ENCODE measurements at regions not wholly inside any gene's neighbourhood (a gene's known extent, or its start where the extent isn't known, plus 50 kb on each side); places are given as distances from the start of the nearest gene placed in this dataset.

DNA sequence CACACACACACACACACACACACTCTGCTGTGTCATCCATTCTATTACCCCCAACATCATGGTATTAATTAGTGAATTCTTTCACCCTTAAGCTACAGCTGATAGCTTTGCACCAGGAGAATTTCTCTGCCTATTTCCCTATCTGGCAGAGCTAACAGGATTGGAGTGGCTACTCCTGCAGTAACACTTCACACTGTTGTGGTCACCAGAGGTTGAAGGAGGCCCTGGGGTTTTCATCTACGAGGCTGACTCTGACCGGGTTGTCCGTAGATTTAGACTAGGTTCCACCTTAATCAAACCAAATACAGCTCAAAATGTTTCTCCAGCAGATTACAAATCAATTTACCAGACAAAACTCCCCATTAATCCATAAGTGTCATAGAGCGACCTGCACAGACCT, 69.2 kb upstream of the RIPOR2 start:
- Histone ChIP-seq H3K36me3 (ENCODE audit: low read depth) (no peaks in the 10 kb centered on the region), H3K9me3 (ENCODE audit: insufficient read depth, low read depth) (no peaks in the 10 kb centered on the region), H2AFZ (no peak overlapping the region), H3K27ac (no peak overlapping the region), H3K79me2 (ENCODE audit: low read depth) (no peaks in the 10 kb centered on the region), H3K4me2 (no peak overlapping the region), H3K4me3 (no peak overlapping the region), H3F3A (ENCODE audit: insufficient read depth, low read depth) (peaks cover 34% of the 10 kb centered on the region), H3K27me3 (ENCODE audit: insufficient read depth, low read depth) (no peaks in the 10 kb centered on the region), H3K4me1 (replicated peaks; ENCODE audit: insufficient read depth) (peaks cover 35% of the 10 kb centered on the region), H4K20me1 (ENCODE audit: insufficient read depth) (no peaks in the 10 kb centered on the region), H3K9me2 (ENCODE audit: insufficient read depth) (no peaks in the 10 kb centered on the region)
- ChIA-PET POLR2A (ENCODE audit: unreplicated experiment) (interaction anchor here (0.6 kb wide), 1 partner anchor 21 kb away, joined by 13 read pairs; no protein-coding TSS in a partner anchor), CTCF (interaction anchor here (0.8 to 2.6 kb wide), 2 partner anchors 14 to 71 kb away, joined by 3 to 20 read pairs; no protein-coding TSS in a partner anchor)
- intact Hi-C loops (cut with micrococcal nuclease; ENCODE audit: unreplicated experiment) = no loop called here
- no TSS peak for BruUV-seq (replicated peaks)
- TF ChIP-seq, protein P1, sequence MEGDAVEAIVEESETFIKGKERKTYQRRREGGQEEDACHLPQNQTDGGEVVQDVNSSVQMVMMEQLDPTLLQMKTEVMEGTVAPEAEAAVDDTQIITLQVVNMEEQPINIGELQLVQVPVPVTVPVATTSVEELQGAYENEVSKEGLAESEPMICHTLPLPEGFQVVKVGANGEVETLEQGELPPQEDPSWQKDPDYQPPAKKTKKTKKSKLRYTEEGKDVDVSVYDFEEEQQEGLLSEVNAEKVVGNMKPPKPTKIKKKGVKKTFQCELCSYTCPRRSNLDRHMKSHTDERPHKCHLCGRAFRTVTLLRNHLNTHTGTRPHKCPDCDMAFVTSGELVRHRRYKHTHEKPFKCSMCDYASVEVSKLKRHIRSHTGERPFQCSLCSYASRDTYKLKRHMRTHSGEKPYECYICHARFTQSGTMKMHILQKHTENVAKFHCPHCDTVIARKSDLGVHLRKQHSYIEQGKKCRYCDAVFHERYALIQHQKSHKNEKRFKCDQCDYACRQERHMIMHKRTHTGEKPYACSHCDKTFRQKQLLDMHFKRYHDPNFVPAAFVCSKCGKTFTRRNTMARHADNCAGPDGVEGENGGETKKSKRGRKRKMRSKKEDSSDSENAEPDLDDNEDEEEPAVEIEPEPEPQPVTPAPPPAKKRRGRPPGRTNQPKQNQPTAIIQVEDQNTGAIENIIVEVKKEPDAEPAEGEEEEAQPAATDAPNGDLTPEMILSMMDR (conservative IDR thresholded peaks at IDR 0.05) = no peak
- no peak for TF ChIP-seq EZH2 (IDR thresholded peaks at IDR 0.05; ENCODE audit: low read depth)
- no peak for DNase-seq

DNA sequence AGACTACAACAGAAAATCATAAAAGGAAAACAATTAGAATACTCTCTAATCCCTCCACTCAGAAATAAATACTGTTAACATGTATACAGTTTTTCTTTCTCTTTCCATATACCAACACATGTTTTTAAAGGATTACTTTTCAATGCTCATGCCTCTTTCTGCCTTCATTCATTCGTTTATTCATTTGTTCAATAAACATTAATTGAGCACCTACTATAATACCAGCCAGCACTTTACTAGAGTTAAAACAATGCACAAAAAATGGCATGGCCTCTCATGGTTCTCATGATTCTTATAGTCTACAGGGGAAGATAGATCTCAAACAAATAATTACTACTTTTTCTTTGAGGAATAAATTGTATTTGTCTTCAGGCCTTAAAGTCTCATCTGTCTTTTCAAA, 70.3 kb upstream of the RIPOR2 start:
- intact Hi-C loops (cut with micrococcal nuclease; ENCODE audit: unreplicated experiment) = loop anchor here (2.0 kb wide), 1 partner anchor 25 kb away; no protein-coding TSS in a partner anchor
- H3K27me3 ChIP-seq (ENCODE audit: insufficient read depth, low read depth) = no peaks in the 10 kb centered on the region
- peaks cover 44% of the 10 kb centered on the region for H3K4me1 ChIP-seq (replicated peaks; ENCODE audit: insufficient read depth)
- no peaks in the 10 kb centered on the region for H4K20me1 ChIP-seq (ENCODE audit: insufficient read depth)
- H3K9me3 ChIP-seq (ENCODE audit: insufficient read depth, low read depth) = no peaks in the 10 kb centered on the region
- peak overlapping the region; percentile 49 for H3K4me2 ChIP-seq
- peak overlapping the region; percentile 69 for H3K27ac ChIP-seq
- H3K79me2 ChIP-seq (ENCODE audit: low read depth) = no peaks in the 10 kb centered on the region
- ChIA-PET CTCF (interaction anchor here (1.5 to 2.6 kb wide), 3 partner anchors 12 to 65 kb away, joined by 3 to 20 read pairs (median 8); no protein-coding TSS in a partner anchor), POLR2A (ENCODE audit: unreplicated experiment) (interaction anchor here (0.6 to 0.7 kb wide), 2 partner anchors 240 to 305 kb away, joined by 3 to 6 read pairs; no protein-coding TSS in a partner anchor)
- no peaks in the 10 kb centered on the region for H3K9me2 ChIP-seq (ENCODE audit: insufficient read depth)
- no TSS peak for BruUV-seq (replicated peaks)
- H3F3A ChIP-seq (ENCODE audit: insufficient read depth, low read depth) = peaks cover 34% of the 10 kb centered on the region
- no peak for DNase-seq
- no peaks in the 10 kb centered on the region for H3K36me3 ChIP-seq (ENCODE audit: low read depth)
- peak overlapping the region; percentile 10; the same call in 1 of the 2 replicates for H2AFZ ChIP-seq
- TF ChIP-seq EZH2 (IDR thresholded peaks at IDR 0.05; ENCODE audit: low read depth) = no peak
- TF ChIP-seq, protein P1 (conservative IDR thresholded peaks at IDR 0.05) = no peak
- H3K4me3 ChIP-seq = no peak overlapping the region

DNA sequence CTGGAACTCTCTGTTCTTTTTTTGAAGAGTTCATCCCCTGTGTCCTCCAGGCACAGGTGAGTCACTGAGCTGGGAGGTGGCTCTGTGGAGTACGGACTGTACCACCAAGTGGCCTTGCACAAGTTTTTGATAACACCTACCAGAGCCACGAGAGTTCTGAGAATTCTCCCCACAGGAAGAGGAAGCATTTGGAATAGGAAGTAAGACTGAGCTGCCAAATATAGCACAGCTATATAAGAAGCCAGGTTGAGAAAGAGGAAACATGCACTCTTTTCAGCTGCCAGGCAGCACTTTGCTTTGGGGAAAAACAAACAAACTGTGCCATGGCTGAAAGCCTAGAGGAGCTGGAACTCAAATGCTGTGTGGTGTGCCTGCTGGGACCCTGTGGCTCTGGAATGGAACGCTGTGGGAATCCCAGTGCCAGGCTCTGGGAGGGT, 70.8 kb upstream of the RIPOR2 start:
- no peaks in the 10 kb centered on the region for H3K9me3 ChIP-seq (ENCODE audit: insufficient read depth, low read depth)
- H3K79me2 ChIP-seq (ENCODE audit: low read depth) = no peaks in the 10 kb centered on the region
- peak overlapping the region; percentile 10; the same call in 1 of the 2 replicates for H2AFZ ChIP-seq
- H3K36me3 ChIP-seq (ENCODE audit: low read depth) = no peaks in the 10 kb centered on the region
- ChIA-PET CTCF (interaction anchor here (0.6 to 2.6 kb wide), 5 partner anchors 11 to 237 kb away, joined by 3 to 20 read pairs (median 4); no protein-coding TSS in a partner anchor), POLR2A (ENCODE audit: unreplicated experiment) (interaction anchor here (0.6 to 0.7 kb wide), 4 partner anchors 25 to 305 kb away, joined by 3 to 8 read pairs (median 4); no protein-coding TSS in a partner anchor)
- intact Hi-C loops (cut with micrococcal nuclease; ENCODE audit: unreplicated experiment) = loop anchor here (2.0 kb wide), 1 partner anchor 26 kb away; no protein-coding TSS in a partner anchor
- peaks cover 34% of the 10 kb centered on the region for H3F3A ChIP-seq (ENCODE audit: insufficient read depth, low read depth)
- TF ChIP-seq, protein P1 (conservative IDR thresholded peaks at IDR 0.05) = no peak
- TF ChIP-seq EZH2 (IDR thresholded peaks at IDR 0.05; ENCODE audit: low read depth) = no peak
- peaks cover 49% of the 10 kb centered on the region for H3K4me1 ChIP-seq (replicated peaks; ENCODE audit: insufficient read depth)
- no peaks in the 10 kb centered on the region for H3K27me3 ChIP-seq (ENCODE audit: insufficient read depth, low read depth)
- peak overlapping the region; percentile 49 for H3K4me2 ChIP-seq
- BruUV-seq (replicated peaks) = no TSS peak
- H3K9me2 ChIP-seq (ENCODE audit: insufficient read depth) = no peaks in the 10 kb centered on the region
- H3K4me3 ChIP-seq = no peak overlapping the region
- H3K27ac ChIP-seq = peak overlapping the region; percentile 69
- DNase-seq = peak; percentile 67 to 92
- no peaks in the 10 kb centered on the region for H4K20me1 ChIP-seq (ENCODE audit: insufficient read depth)

Measured in PC-9 (cell line).